Ovary (tissue), 3 donors: ENCODE measurements at regions not wholly inside any gene's neighbourhood (a gene's known extent, or its start where the extent isn't known, plus 50 kb on each side); places are given as distances from the start of the nearest gene placed in this dataset.

Source experiments
- POLR2A ChIP-seq: fragments of 450-650 bp; IDR thresholded peaks from one replicate; pipeline ENCODE4 v1.6.1; 2017; ENCODE audit warnings: antibody characterized with exemption, mild to moderate bottlenecking, moderate library complexity
- TF ChIP-seq, protein P1 (sequence below), 3 donors: fragments of 450-650 bp in 2 of 3; fragments of 200-600 bp in 1 of 3; IDR thresholded peaks; one replicate each; pipeline versions ENCODE4 v1.5.1 to v1.8.0; 2016 to 2022; ENCODE audit warnings: antibody characterized with exemption in 3 of 3, mild to moderate bottlenecking in 1 of 3
- donor health status: DM: no; HTN: no; CAD: no.

DNA sequence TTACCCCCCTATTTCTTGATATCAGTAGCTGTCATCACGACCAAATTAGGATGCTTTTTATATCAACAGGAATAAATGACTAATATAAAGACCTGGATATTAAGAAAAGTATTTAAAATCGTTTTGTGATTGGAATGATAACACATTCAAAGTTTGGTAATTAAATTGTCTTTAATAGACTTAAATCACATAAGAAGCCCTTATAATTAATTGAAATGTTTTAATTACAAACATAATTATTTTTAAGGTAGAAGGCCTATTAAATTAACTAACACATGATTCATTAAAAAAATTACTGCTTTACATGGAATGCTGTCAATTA is 412.4 kb downstream of the FUT8 start:
- TF ChIP-seq, protein P1, sequence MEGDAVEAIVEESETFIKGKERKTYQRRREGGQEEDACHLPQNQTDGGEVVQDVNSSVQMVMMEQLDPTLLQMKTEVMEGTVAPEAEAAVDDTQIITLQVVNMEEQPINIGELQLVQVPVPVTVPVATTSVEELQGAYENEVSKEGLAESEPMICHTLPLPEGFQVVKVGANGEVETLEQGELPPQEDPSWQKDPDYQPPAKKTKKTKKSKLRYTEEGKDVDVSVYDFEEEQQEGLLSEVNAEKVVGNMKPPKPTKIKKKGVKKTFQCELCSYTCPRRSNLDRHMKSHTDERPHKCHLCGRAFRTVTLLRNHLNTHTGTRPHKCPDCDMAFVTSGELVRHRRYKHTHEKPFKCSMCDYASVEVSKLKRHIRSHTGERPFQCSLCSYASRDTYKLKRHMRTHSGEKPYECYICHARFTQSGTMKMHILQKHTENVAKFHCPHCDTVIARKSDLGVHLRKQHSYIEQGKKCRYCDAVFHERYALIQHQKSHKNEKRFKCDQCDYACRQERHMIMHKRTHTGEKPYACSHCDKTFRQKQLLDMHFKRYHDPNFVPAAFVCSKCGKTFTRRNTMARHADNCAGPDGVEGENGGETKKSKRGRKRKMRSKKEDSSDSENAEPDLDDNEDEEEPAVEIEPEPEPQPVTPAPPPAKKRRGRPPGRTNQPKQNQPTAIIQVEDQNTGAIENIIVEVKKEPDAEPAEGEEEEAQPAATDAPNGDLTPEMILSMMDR (IDR thresholded peaks at IDR 0.05): no peak
- TF ChIP-seq POLR2A: no peak
